Activated naive CD8-positive, alpha-beta T cell treated with anti-CD3 and anti-CD28 coated beads, Interleukin-2, amount 10 ng/mL, durations not matched to agents 7 days and 5 days (primary cell): ENCODE measurements at regions not wholly inside any gene's neighbourhood (a gene's known extent, or its start where the extent isn't known, plus 50 kb on each side); places are given as distances from the start of the nearest gene placed in this dataset. TPM values are rescaled to one million over a fixed set of nuclear protein-coding genes. Genes with fewer than 3 reads are reported as not detected.
"Not testable (repeated sequence)": the region's sequence is repeated elsewhere in the genome, so short reads cannot be mapped to it uniquely, and the experiment has no call there.

ENCODE experiments used
- ATAC-seq: fragments of 150-1000 bp; cut with Tn5 transposase; one replicate; pipeline ENCODE4 v1.10.0; 2021; ENCODE audit warnings: low read depth, moderate library complexity
- POLR2A ChIA-PET: fragments of 350-600 bp; sonication (Branson Sonifier 250); formaldehyde crosslinking; loops from one replicate; lab custom pipeline; 2021; ENCODE audit warnings: antibody characterized with exemption; lab: Charles Lee
- DNase-seq: peaks from one replicate; pipeline ENCODE4 v3.0.0; 2021
- H3K27ac Mint-ChIP-seq: one replicate; pipeline ENCODE4 v1.8.0; 2022; ENCODE audit warnings: mild to moderate bottlenecking, mixed read lengths
- H3K27me3 Mint-ChIP-seq: one replicate; pipeline ENCODE4 v1.8.0; 2022; ENCODE audit warnings: mild to moderate bottlenecking, moderate library complexity, mixed read lengths
- H3K36me3 Mint-ChIP-seq: one replicate; pipeline ENCODE4 v1.8.0; 2021; ENCODE audit warnings: mild to moderate bottlenecking, mixed read lengths
- H3K4me1 Mint-ChIP-seq: one replicate; pipeline ENCODE4 v1.8.0; 2021; ENCODE audit warnings: mixed read lengths
- H3K4me3 Mint-ChIP-seq: one replicate; pipeline ENCODE4 v1.8.0; 2022; ENCODE audit warnings: mild to moderate bottlenecking, moderate library complexity, mixed read lengths
- H3K9me3 Mint-ChIP-seq: one replicate; pipeline ENCODE4 v1.8.0; 2021; ENCODE audit warnings: mixed read lengths
- microRNA-seq: library from miRNA; unstranded; fragments of <30 nt; microRNA quantifications from one replicate; pipeline ENCODE4 v1.2.0, GENCODE V29; 2022

DNA sequence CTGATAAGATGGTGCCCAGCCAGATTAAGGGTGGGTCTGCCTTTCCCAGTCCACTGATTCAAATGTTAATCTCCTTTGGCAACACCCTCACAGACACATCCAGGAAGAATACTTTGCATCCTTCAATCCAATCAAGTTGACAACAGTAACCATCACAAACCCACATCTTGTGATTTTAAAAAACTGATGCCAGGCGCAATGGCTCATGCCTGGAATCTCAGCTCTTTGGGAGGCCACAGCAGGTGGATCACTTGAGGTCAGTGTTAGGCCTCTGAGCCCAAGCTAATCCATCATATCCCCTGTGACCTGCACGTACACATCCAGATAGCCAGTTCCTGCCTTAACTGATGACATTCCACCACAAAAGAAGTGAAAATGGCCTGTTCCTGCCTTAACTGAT lies 74.9 kb upstream of the ZNF462 start:
- POLR2A ChIA-PET, H3K27me3 Mint-ChIP-seq, H3K9me3 Mint-ChIP-seq: not testable (repeated sequence)

DNA sequence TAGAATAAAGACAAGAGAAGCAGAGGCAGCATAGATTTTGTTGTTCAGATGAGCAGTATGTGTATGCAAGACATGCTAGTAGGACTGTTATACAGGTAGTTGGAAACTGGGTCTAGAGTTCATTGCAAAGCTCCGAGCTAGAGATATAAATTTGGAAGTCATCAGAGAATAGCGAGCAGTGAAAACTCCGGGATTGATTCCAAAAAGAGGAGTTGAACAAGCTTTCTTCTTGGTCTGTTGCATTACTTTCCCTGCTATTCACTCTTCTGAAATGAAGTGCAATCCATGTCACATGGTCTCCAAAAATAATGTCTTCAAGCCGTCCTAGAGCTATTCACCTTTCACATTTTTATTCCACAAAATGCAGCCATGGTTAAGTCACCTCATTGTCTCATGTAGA lies 67.9 kb upstream of the ZNF462 start:
- no peak for ATAC-seq
- H3K4me1 Mint-ChIP-seq, result no peaks in the 10 kb centered on the region
- no peak overlapping the region for H3K4me3 Mint-ChIP-seq
- no peaks in the 10 kb centered on the region for H3K36me3 Mint-ChIP-seq
- no peak for DNase-seq
- POLR2A ChIA-PET, result no interaction called here
- H3K27me3 Mint-ChIP-seq, result no peaks in the 10 kb centered on the region
- no peak overlapping the region for H3K27ac Mint-ChIP-seq
- no peaks in the 10 kb centered on the region for H3K9me3 Mint-ChIP-seq

More for the DNA sequence above, 74.9 kb upstream of the ZNF462 start:
- H3K4me3 Mint-ChIP-seq, DNase-seq, H3K36me3 Mint-ChIP-seq, H3K27ac Mint-ChIP-seq, ATAC-seq, H3K4me1 Mint-ChIP-seq: not testable (repeated sequence)

DNA sequence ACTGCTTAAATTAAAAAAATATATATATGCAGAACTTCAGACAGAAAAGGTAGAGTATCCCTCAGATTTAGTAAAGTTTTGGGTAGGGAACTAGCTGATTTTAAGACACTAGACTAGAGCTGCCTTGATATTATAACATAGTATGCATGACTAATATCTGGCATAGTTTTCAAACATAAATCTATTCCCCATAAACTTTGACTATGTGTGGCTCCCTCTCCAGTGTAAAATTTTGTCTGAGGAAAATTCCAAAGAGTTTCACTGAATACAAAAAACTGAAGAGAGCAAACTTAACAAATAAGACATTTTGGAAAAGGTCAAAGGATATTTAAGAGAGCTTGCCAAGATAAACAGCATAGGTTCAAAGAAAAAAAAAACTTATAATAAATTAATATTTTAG lies 66.2 kb upstream of the ZNF462 start:
- H3K4me1 Mint-ChIP-seq, result no peaks in the 10 kb centered on the region
- H3K4me3 Mint-ChIP-seq, result no peak overlapping the region
- no peak overlapping the region for H3K27ac Mint-ChIP-seq
- POLR2A ChIA-PET, result no interaction called here
- H3K9me3 Mint-ChIP-seq, result no peaks in the 10 kb centered on the region
- H3K36me3 Mint-ChIP-seq, result no peaks in the 10 kb centered on the region
- DNase-seq (no peak), ATAC-seq (no peak)
- H3K27me3 Mint-ChIP-seq, result no peaks in the 10 kb centered on the region

DNA sequence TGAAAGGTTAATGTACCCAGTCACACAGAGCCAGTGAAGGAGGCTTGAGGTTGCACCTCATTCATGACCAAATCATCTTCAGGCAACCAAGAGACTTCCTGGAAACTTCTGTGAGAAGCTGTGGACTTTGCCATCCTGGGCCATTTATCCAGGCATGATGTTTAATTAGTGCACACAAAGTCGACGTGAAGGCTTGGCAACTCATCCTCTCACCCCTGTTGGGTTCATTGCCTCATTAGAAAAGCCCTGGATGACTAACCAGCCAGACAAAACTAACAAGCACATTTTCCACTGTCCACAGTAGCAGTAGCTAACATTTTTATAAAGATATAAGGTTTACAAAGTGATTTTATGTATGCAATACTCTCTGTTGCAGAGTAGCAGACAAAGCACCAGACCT lies 65.7 kb upstream of the ZNF462 start:
- H3K27me3 Mint-ChIP-seq, result no peaks in the 10 kb centered on the region
- H3K4me3 Mint-ChIP-seq, result no peak overlapping the region
- no peaks in the 10 kb centered on the region for H3K4me1 Mint-ChIP-seq
- no peaks in the 10 kb centered on the region for H3K36me3 Mint-ChIP-seq
- no peaks in the 10 kb centered on the region for H3K9me3 Mint-ChIP-seq
- POLR2A ChIA-PET, result no interaction called here
- no peak for ATAC-seq
- DNase-seq, result no peak
- no peak overlapping the region for H3K27ac Mint-ChIP-seq

DNA sequence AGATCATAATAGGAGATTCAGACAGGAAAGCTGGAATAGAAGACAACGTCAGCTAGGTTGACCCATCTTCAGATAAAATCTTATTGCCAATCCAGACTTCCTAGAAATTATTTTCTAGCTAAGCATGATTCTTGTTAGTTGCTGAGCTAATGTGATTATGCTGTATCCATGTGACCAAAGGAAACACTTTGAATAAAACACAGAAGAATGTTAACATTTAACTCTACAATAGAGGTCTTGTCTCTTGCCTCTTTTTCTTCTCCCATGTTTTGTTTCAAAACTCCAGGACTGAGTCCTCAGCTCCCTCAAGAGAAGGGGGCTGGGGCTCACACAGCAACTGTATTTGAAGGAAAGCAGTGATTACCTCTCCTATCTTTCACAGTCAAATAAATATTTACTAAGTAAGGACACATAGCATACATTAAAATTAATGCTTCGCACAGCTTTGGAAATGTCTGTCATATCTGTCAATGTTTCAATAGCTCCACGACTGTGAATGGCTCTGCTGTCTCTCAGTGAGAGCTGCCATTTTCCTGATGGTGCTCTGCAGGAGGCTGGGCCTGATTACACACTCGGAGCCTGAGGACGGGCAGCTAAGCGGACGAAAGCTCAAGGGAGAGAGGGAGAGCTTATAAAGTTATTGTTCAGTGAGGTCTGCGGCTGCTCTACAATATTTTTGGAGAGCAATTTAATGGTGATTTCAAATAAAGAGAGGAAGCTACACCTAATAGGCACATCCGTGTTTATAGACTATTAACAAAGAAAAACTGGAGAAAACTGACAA lies 64.8 kb upstream of the ZNF462 start:
- H3K36me3 Mint-ChIP-seq, result no peaks in the 10 kb centered on the region
- no peak for ATAC-seq
- POLR2A ChIA-PET, result no interaction called here

DNA sequence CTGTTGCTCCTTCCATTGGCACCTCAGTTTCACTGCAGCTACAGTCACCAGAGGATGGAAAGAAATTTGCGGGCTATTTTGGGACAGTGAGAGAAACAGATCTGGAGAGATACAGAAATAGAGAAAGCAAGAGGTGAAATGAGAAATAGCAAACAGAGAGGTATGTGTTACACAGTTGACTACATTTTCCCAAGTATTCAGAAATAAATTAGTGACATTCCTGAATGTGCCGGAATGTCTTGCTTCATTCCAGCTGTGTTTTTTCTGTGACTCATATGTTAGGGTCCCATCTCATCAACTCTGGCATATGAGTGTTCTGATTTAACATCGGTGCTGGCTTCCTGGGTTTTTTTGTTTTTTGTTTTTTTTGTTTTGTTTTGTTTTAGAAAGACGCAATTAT lies 63.8 kb upstream of the ZNF462 start:
- Mint-ChIP-seq H3K27me3 (no peaks in the 10 kb centered on the region), H3K36me3 (no peaks in the 10 kb centered on the region), H3K9me3 (no peaks in the 10 kb centered on the region), H3K4me1 (no peaks in the 10 kb centered on the region), H3K4me3 (no peak overlapping the region), H3K27ac (no peak overlapping the region)
- POLR2A ChIA-PET, result no interaction called here
- DNase-seq, result no peak
- no peak for ATAC-seq

More for the DNA sequence above, 64.8 kb upstream of the ZNF462 start:
- no peak for DNase-seq
- Mint-ChIP-seq H3K9me3 (no peaks in the 10 kb centered on the region), H3K27ac (no peak overlapping the region), H3K4me3 (no peak overlapping the region), H3K27me3 (no peaks in the 10 kb centered on the region), H3K4me1 (no peaks in the 10 kb centered on the region)

DNA sequence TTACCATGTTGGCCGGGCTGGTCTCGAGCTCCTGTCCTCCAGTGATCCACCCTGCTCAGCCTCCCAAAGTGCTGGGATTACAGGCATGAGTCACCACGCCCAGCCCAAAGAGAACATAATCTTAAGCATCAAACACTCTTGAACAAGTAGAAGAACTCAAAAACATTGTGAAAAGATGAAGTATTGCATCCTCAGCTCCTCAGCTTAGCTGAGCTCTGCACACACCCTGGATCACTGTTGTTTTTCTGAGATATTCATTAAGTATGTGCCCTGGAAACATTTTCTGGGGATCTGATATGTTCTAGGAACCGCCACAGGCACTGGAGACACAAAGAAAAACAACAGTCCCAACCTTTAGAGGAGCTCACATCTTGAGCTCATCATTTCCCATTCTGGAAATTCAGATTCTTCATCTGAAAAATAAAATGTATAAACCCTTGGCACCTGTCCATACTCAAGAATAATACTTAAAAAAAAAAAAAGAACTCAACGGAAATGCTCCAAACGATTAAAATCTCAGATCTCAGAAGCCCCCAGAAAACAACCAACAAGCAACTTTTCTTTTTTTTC lies 62.2 kb upstream of the ZNF462 start:
- Mint-ChIP-seq H3K4me1 (no peaks in the 10 kb centered on the region), H3K27me3 (no peaks in the 10 kb centered on the region), H3K4me3 (no peak overlapping the region), H3K27ac (no peak overlapping the region), H3K36me3 (no peaks in the 10 kb centered on the region), H3K9me3 (no peaks in the 10 kb centered on the region)
- no peak for DNase-seq
- ATAC-seq, result no peak
- POLR2A ChIA-PET, result no interaction called here

DNA sequence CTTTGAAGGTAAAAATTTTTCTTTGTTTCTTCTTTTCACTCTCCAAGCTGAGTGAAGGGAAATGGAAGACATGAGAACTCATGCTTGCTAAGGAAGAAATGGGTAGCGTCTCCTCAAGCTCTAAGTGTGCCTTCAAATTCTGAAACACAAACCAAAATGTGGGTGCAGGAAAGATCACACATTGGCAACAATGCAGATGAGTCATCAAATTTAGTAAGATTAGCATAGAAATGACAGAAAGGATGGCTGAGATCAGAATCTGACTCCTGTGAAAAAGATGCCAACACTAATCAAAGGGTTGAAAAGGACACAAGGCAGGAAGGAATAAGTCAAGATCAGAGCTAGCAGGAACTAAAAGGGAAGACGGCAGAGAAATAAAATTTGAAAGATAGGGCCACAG lies 61.1 kb upstream of the ZNF462 start:
- Mint-ChIP-seq H3K27me3 (no peaks in the 10 kb centered on the region), H3K27ac (no peak overlapping the region), H3K9me3 (no peaks in the 10 kb centered on the region), H3K36me3 (no peaks in the 10 kb centered on the region), H3K4me3 (no peak overlapping the region), H3K4me1 (no peaks in the 10 kb centered on the region)
- DNase-seq (no peak), ATAC-seq (no peak)
- POLR2A ChIA-PET, result no interaction called here

Small RNA genes lying in the stretch of these regions (microRNA-seq; reads per million reads assigned to microRNA genes)
- not detected for gene MIR8081
